ENCODE measurements at regions not wholly inside any gene's neighbourhood (a gene's known extent, or its start where the extent isn't known, plus 50 kb on each side); places are given as distances from the start of the nearest gene placed in this dataset.
"Not testable (repeated sequence)": the region's sequence is repeated elsewhere in the genome, so short reads cannot be mapped to it uniquely, and the experiment has no call there.

- no peak overlapping the region for H3K4me2 ChIP-seq (ENCODE audit: low read length)
- H4K20me1 ChIP-seq (ENCODE audit: insufficient read depth, low read length) = no peaks in the 10 kb centered on the region
- no peak overlapping the region for H2AFZ ChIP-seq (ENCODE audit: low read depth, low read length)
- TF ChIP-seq CTCF (IDR thresholded peaks at IDR 0.05; ENCODE audit: low read depth, low read length) = no peak
- no peak for TF ChIP-seq EZH2phosphoT487 (IDR thresholded peaks at IDR 0.05; ENCODE audit: low read depth)
- H3K36me3 ChIP-seq (replicated peaks; ENCODE audit: low read depth, low read length) = no peaks in the 10 kb centered on the region
- no peaks in the 10 kb centered on the region for H3K4me1 ChIP-seq (ENCODE audit: low read length)
- H3K79me2 ChIP-seq (ENCODE audit: low read length) = no peaks in the 10 kb centered on the region
- no peaks in the 10 kb centered on the region for H3K27me3 ChIP-seq (ENCODE audit: low read depth, low read length)
- H3K9me3 ChIP-seq (ENCODE audit: insufficient read depth, low read length) = no peaks in the 10 kb centered on the region
- H3K4me3 ChIP-seq (ENCODE audit: low read length) = no peak overlapping the region
- H3K27ac ChIP-seq (ENCODE audit: low read length) = no peak overlapping the region
- H3K9ac ChIP-seq (ENCODE audit: low read length) = no peak overlapping the region
Measured at GRCh38 chr13:65353951-65354350, 1876.2 kb downstream of the PCDH9 start.

GRCh38 chr13:65353150-65353549 lies 1877.0 kb downstream of the PCDH9 start:
- H3K79me2 ChIP-seq (ENCODE audit: low read length); H3K4me3 ChIP-seq (ENCODE audit: low read length); H3K27me3 ChIP-seq (ENCODE audit: low read depth, low read length); H4K20me1 ChIP-seq (ENCODE audit: insufficient read depth, low read length); H3K36me3 ChIP-seq (replicated peaks; ENCODE audit: low read depth, low read length); H3K27ac ChIP-seq (ENCODE audit: low read length); H2AFZ ChIP-seq (ENCODE audit: low read depth, low read length); H3K9ac ChIP-seq (ENCODE audit: low read length); H3K9me3 ChIP-seq (ENCODE audit: insufficient read depth, low read length); H3K4me1 ChIP-seq (ENCODE audit: low read length); H3K4me2 ChIP-seq (ENCODE audit: low read length): not testable (repeated sequence)

- Histone ChIP-seq H3K9ac (ENCODE audit: low read length) (no peak overlapping the region), H3K36me3 (replicated peaks; ENCODE audit: low read depth, low read length) (no peaks in the 10 kb centered on the region), H3K27me3 (ENCODE audit: low read depth, low read length) (no peaks in the 10 kb centered on the region), H3K4me3 (ENCODE audit: low read length) (no peak overlapping the region), H3K9me3 (ENCODE audit: insufficient read depth, low read length) (no peaks in the 10 kb centered on the region), H3K79me2 (ENCODE audit: low read length) (no peaks in the 10 kb centered on the region), H3K4me2 (ENCODE audit: low read length) (no peak overlapping the region), H3K27ac (ENCODE audit: low read length) (no peak overlapping the region), H4K20me1 (ENCODE audit: insufficient read depth, low read length) (no peaks in the 10 kb centered on the region), H3K4me1 (ENCODE audit: low read length) (no peaks in the 10 kb centered on the region), H2AFZ (ENCODE audit: low read depth, low read length) (no peak overlapping the region)
- no peak for TF ChIP-seq CTCF (IDR thresholded peaks at IDR 0.05; ENCODE audit: low read depth, low read length)
- TF ChIP-seq EZH2phosphoT487 (IDR thresholded peaks at IDR 0.05; ENCODE audit: low read depth) = no peak
Measured at GRCh38 chr13:65347420-65348030, 1882.6 kb downstream of the PCDH9 start.

- Histone ChIP-seq H3K27me3 (ENCODE audit: low read depth, low read length) (no peaks in the 10 kb centered on the region), H3K9ac (ENCODE audit: low read length) (no peak overlapping the region), H3K4me2 (ENCODE audit: low read length) (no peak overlapping the region), H3K9me3 (ENCODE audit: insufficient read depth, low read length) (no peaks in the 10 kb centered on the region), H3K4me1 (ENCODE audit: low read length) (no peaks in the 10 kb centered on the region), H2AFZ (ENCODE audit: low read depth, low read length) (no peak overlapping the region), H3K27ac (ENCODE audit: low read length) (no peak overlapping the region), H4K20me1 (ENCODE audit: insufficient read depth, low read length) (no peaks in the 10 kb centered on the region), H3K36me3 (replicated peaks; ENCODE audit: low read depth, low read length) (no peaks in the 10 kb centered on the region), H3K79me2 (ENCODE audit: low read length) (no peaks in the 10 kb centered on the region), H3K4me3 (ENCODE audit: low read length) (no peak overlapping the region)
- TF ChIP-seq CTCF (IDR thresholded peaks at IDR 0.05; ENCODE audit: low read depth, low read length) (no peak), EZH2phosphoT487 (IDR thresholded peaks at IDR 0.05; ENCODE audit: low read depth) (no peak)
Measured at GRCh38 chr13:65343898-65344663, 1886.1 kb downstream of the PCDH9 start.
